ENCODE measurements at regions not wholly inside any gene's neighbourhood (a gene's known extent, or its start where the extent isn't known, plus 50 kb on each side); places are given as distances from the start of the nearest gene placed in this dataset.

DNA sequence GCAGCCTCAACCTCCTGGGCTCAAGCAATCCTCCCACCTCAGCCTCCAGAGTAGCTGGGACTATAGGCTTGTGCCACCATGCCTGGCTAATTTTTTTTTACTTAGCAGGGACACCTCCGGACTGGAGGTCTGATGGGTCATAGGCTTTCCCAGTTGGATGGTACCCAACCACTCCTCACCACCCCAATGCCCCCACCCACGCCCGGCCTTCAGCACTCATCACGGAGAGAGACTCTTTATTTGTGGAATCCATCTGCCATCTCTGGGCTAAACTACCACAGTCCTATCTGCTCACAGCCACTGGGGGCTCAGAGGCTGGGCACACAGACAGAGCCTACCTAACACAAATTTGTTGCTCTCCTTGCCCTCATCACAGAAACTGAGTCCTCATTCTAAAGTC lies 58.3 kb upstream of the STXBP1 start:
- DNase-seq (ENCODE audit: low spot score), result no peak

DNA sequence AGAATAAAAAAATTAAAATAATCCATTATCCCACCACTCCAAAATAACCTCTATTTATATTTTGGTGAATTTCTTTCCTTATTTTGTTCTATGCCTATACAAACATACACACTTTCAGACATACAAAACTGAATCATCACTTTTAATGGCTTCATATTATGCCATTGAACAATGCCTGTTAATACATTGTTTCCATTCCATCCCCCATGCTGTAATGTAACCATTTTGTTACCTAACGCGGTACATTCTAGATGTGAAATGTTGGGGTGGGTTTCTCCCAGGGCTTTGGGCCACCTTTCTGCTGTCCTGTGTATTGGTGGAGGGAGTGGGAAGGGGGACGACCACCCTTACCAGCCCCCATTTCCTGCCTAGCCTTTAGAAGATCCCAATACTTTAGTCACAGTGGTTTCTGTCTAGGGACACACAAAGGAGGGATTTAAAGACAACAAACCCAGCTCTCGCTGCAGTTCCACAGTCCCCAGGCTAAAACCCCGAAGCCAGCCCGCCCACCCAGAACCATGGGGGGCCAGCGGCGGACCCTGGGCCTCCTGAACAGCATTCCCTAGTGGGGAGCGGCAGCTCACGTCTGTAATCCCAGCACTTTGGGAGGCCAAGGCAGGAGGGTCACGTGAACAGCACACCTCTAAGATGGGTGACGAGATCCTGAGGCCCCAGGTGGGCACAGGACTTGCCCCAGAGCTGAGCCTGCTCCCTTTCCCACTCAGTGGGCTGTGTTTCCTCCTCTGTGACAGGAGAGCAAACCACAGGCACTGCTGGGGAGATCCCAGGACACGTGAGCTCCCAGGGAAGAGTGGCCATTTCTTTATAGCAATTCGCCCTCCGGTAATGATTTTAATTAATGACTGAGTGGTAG lies 56.9 kb upstream of the STXBP1 start:
- DNase-seq (ENCODE audit: low spot score), result no peak

DNA sequence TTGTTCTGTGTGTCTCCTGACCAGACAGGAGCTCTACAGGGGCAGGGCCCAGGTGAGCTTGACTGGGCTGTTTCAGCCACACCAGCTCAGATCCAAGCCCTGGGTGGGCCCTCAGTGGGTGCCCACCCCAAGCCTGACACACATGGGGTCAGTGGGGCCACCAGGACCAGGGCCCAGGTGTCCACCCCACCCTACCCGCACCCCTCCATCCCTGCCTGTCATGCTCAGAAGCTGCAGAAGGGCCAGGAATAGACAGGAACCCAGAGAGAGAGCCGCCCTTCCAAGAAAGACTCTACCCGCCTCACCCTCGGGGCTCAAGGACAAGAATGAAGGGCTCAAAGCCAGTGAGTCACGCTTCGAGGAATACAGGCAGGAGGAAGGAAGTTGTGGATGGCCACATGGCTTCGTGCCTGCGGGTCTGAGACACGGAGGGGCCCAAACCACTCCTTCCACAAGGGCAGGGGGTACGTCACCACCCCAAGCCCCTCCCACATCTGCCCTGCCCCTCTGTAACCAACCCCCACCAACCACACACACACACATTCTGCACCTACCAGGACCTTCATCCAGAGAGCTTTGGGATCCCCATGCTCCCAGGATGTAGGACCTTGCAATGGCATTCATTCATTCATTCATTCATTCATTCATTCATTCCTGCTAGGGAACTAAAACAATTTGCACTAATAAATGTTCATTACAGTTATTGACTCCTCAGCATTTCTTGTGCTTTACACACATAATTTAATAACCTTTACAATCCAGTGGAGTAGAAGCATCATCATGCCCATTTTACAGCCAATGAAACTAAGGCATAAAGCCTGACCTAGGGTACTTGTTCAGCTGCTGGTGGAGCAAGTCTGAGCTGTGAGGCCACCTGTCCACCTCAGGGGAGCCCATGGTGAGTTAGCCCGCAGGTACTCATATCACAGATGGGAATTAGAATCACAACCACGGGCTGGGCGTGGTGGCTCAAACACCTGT lies 55.9 kb upstream of the STXBP1 start:
- DNase-seq (ENCODE audit: low spot score), result peak; percentile 97

DNA sequence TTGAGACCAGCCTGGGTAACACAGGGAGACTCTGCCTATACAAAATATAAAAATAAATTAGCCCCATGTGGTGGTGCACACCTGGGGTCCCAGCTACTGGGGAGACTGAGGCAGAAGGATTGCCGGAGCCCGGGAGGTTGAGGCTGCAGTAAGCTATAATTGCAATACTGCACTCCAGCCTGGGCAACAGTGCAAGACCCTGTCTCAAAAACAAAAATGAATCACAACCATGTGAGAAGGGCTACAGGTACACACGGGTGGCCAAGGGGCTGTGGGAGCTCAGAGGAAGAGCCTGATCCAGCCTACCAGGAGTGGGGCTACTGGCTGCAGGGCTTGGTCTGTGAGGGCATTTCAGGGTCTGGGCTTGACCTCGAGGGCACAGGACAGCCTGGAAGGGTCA lies 55.2 kb upstream of the STXBP1 start:
- DNase-seq (ENCODE audit: low spot score), result no peak

DNA sequence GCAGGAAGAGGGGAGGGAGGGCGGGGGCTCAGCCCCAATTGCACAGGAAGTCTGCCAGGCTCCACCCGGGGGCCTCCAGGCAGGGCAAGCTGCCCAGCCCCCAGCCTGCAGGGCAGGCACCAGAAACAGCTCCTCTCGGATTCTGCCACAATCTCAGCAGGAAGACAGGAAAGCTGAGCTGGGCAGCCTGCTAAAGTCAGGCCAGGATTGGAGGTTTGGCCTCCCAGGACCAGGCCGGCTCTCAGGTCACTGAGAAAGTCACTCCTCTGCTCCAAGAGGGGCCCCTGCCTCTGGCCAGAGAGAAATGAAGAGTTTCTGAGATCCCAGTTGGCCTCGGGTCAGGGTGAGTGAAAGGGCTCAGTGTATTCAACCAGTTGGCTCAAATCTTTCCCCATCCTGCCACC lies 54.6 kb upstream of the STXBP1 start:
- DNase-seq (ENCODE audit: low spot score), result peak; percentile 77

DNA sequence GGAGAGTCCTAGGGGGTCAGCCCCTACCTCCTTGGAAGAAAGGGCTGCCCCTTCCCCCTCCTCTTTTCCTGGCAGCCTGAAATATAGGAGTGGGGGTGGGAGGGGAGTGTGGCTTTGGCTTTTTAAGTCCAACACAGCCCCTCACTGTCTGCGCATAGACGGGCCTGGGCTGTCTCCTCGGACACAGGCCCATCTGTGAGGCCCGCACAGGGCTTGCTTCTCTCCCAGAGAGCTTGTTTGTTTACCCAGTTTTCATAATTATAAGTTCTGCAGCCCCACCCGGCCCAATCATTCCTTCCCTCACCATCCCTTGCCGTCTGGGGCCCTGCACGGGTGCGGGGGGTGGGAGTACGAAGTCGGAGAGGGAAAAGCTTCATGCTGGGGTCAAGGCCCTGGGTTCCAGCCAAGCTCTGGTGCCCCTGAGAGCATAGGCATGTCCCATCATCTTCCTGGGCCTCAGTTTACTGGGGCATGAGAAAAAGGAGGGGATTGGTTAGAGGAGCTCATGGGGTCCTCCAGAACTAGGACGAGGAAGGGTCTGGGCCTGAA lies 54.0 kb upstream of the STXBP1 start:
- no peak for DNase-seq (ENCODE audit: low spot score)

DNA sequence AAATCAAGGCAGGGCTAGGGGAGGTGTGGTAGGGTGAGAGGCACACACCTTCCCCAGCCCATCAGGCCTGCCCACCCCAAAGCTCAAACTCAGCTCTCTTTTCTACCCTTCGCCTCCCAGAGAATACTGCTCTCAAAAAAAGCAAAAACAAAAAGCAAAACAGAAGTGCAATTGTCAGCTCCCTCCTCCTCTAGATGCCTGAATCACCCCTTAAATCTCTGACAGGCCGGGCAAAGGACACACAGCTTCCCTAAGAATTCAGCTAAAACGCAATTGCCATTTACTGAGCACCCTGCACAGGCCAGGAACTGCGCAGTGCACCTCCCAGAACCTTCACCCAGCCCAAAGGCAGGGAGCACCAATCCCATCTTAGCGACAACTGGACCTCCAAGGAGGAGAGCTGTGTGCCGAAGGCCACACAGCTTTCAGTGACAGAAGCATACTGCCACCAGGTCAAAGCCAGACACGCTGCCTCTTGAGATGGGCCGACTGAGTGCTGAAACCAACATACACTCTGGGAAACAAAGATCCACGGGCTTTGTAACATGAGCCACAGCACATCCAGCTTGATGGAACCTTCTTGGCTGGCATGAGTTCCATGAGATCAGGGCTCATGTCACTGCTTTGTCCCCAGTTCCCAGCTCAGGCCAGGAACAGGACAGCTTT lies 53.4 kb upstream of the STXBP1 start:
- no peak for DNase-seq (ENCODE audit: low spot score)

DNA sequence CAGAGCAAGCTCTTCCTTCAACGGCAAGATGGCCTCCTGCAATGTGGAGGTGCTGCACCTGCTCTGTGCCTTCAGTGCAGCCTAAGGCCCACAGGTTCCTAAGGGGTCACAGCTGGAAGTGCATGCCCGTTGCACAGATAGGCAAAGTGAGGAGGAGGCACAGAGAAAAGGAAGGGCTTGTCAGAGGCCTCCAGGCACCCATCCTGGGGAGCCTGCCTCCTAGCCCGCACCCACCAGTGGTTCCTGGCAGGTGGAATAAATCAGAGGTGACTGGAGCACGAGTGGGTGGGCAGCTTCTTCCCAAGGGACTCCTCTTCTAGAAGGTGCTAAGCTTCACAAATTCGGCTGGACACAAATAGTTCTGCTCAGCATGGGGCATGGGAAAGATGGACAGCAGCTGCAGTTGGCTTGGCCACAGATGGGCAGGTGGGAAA lies 52.8 kb upstream of the STXBP1 start:
- no peak for DNase-seq (ENCODE audit: low spot score)

DNA sequence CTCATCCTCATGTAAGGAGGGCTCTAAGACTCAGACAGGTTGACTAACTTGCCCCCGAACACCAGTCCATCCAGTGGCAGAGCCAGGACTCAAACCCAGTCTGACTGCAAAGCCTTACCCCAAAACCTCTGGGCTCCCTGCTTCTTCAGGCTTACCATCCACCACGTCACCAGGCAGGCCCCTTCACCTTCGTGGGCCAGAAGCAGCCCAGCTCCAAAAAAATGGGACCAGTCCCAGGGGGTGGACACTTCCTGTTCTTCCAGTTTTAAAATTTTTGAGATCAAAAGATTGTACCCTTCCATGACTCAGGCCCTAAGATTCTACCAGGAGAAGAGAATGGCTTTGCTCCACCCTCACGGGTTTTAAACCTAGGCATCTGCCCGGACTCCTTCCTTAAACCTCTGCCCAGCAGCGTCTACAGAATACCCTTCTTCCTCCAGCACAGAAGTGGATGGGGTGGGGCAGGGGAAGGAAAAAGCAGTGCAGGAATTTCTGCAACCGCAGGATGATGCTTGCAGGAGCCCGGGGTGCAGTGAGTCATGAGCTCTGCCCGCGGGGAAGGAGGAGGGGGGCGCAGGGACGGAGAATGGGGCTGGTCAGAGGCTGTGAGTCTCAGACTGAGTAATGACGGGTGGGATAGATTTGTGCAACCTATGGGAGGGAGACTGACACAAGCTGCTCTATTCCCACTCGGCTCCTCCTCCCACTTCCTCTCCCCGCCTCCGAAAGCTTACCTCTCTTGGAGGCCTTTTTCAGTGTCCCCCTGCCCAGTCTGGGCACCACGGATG lies 50.4 kb upstream of the STXBP1 start:
- DNase-seq (ENCODE audit: low spot score), result peak; percentile 98
